Astrocyte (in vitro differentiated cells and primary cell): ENCODE measurements at regions not wholly inside any gene's neighbourhood (a gene's known extent, or its start where the extent isn't known, plus 50 kb on each side); places are given as distances from the start of the nearest gene placed in this dataset.
A peak's percentile ranks its signal among the peaks of the same experiment; 100 is the strongest.

Source experiments
- DNase-seq: peaks from one replicate; pipeline ENCODE4 v3.0.0-alpha.2; 2010; ENCODE audit warnings: low read depth
- FAIRE-seq: peaks from 2 replicates; lab custom pipeline; 2011; peaks lifted over from hg19 to GRCh38; lab: Jason Lieb, UNC
- H2AFZ ChIP-seq: 2 replicates; pipeline ENCODE4 v1.6.0; 2012; ENCODE audit warnings: low read depth, low read length, inconsistent platforms
- H3K27ac ChIP-seq: 2 replicates; pipeline ENCODE4 v1.5.1; 2011; ENCODE audit warnings: low read depth, low read length, inconsistent platforms
- H3K27me3 ChIP-seq: 2 replicates; pipeline ENCODE4 v1.6.0; 2011; ENCODE audit warnings: low read length, inconsistent platforms; ENCODE audit not compliant: insufficient read depth
- H3K36me3 ChIP-seq: 2 replicates; pipeline ENCODE4 v1.5.1; 2011; ENCODE audit warnings: low read length, inconsistent platforms; ENCODE audit not compliant: insufficient read depth
- H3K4me1 ChIP-seq: 2 replicates; pipeline ENCODE4 v1.5.1; 2011; ENCODE audit warnings: low read length, inconsistent platforms; ENCODE audit not compliant: insufficient read depth
- H3K4me2 ChIP-seq: 2 replicates; pipeline ENCODE4 v1.6.0; 2012; ENCODE audit warnings: low read length, inconsistent platforms
- H3K4me3 ChIP-seq: 2 replicates; pipeline ENCODE4 v1.5.1; 2011; ENCODE audit warnings: low read depth, mild to moderate bottlenecking, low read length, inconsistent platforms; ENCODE audit not compliant: insufficient read depth
- H3K79me2 ChIP-seq: 2 replicates; pipeline ENCODE4 v1.6.0; 2012; ENCODE audit warnings: mild to moderate bottlenecking, low read length, inconsistent platforms; ENCODE audit not compliant: insufficient read depth
- H3K9ac ChIP-seq: 2 replicates; pipeline ENCODE4 v1.6.0; 2012; ENCODE audit warnings: mild to moderate bottlenecking, low read length, inconsistent platforms
- H3K9me3 ChIP-seq: 2 replicates; pipeline ENCODE4 v1.5.1; 2012; ENCODE audit warnings: low read depth, mild to moderate bottlenecking, low read length, inconsistent platforms; ENCODE audit not compliant: insufficient read depth
- H4K20me1 ChIP-seq: 2 replicates; pipeline ENCODE4 v1.6.0; 2012; ENCODE audit warnings: low read length, inconsistent platforms; ENCODE audit not compliant: insufficient read depth
- H3K27ac Mint-ChIP-seq: one replicate; pipeline ENCODE4 v1.8.0; 2021; ENCODE audit warnings: mild to moderate bottlenecking, mixed read lengths; ENCODE audit not compliant: unreplicated experiment
- H3K27me3 Mint-ChIP-seq: one replicate; pipeline ENCODE4 v1.8.0; 2021; ENCODE audit warnings: low read depth, mixed read lengths; ENCODE audit not compliant: unreplicated experiment
- H3K36me3 Mint-ChIP-seq: one replicate; pipeline ENCODE4 v1.8.0; 2021; ENCODE audit warnings: low read depth, mixed read lengths; ENCODE audit not compliant: unreplicated experiment
- H3K4me1 Mint-ChIP-seq: one replicate; pipeline ENCODE4 v1.8.0; 2021; ENCODE audit warnings: low read depth, mixed read lengths; ENCODE audit not compliant: unreplicated experiment
- H3K4me3 Mint-ChIP-seq: one replicate; pipeline ENCODE4 v1.8.0; 2021; ENCODE audit warnings: mild to moderate bottlenecking, moderate library complexity, mixed read lengths; ENCODE audit not compliant: unreplicated experiment
- H3K9me3 Mint-ChIP-seq: one replicate; pipeline ENCODE4 v1.8.0; 2021; ENCODE audit warnings: mild to moderate bottlenecking, mixed read lengths; ENCODE audit not compliant: unreplicated experiment
- CTCF ChIP-seq: IDR thresholded peaks from 2 replicates; pipeline ENCODE4 v1.5.1; 2011; ENCODE audit warnings: low read depth, mild to moderate bottlenecking, inconsistent platforms, low read length, moderate library complexity; ENCODE audit not compliant: insufficient read depth
- EZH2 ChIP-seq: IDR thresholded peaks from 2 replicates; pipeline ENCODE4 v1.6.1; 2012; ENCODE audit warnings: mild to moderate bottlenecking, low read length, inconsistent platforms; ENCODE audit not compliant: insufficient read depth

- Mint-ChIP-seq H3K36me3 (no peaks in the 10 kb centered on the region), H3K4me1 (peaks cover 17% of the 10 kb centered on the region), H3K9me3 (peaks cover 4% of the 10 kb centered on the region), H3K27me3 (no peaks in the 10 kb centered on the region), H3K27ac (no peak overlapping the region), H3K4me3 (no peak overlapping the region)
- Histone ChIP-seq H3K27me3 (no peaks in the 10 kb centered on the region), H4K20me1 (no peaks in the 10 kb centered on the region), H3K4me1 (peaks cover 17% of the 10 kb centered on the region), H3K27ac (peak overlapping the region; percentile 24), H3K4me3 (no peak overlapping the region), H3K9me3 (no peaks in the 10 kb centered on the region), H2AFZ (no peak overlapping the region), H3K36me3 (no peaks in the 10 kb centered on the region), H3K79me2 (no peaks in the 10 kb centered on the region), H3K4me2 (no peak overlapping the region), H3K9ac (no peak overlapping the region)
- FAIRE-seq (peak; percentile 54), DNase-seq (peak; percentile 45)
- TF ChIP-seq EZH2 (no peak), CTCF (no peak)
These were observed 535.1 kb downstream of the BCKDHB start for GRCh38 chr6:80641591-80641990.

GRCh38 chr6:80640176-80640575 is 533.7 kb downstream of the BCKDHB start:
- peaks cover 17% of the 10 kb centered on the region for H3K4me1 Mint-ChIP-seq
- Histone ChIP-seq H3K27ac (no peak overlapping the region), H3K4me1 (peaks cover 17% of the 10 kb centered on the region), H4K20me1 (no peaks in the 10 kb centered on the region), H3K36me3 (no peaks in the 10 kb centered on the region), H3K9ac (no peak overlapping the region), H3K27me3 (no peaks in the 10 kb centered on the region), H3K9me3 (no peaks in the 10 kb centered on the region), H2AFZ (no peak overlapping the region), H3K4me3 (no peak overlapping the region), H3K79me2 (no peaks in the 10 kb centered on the region), H3K4me2 (no peak overlapping the region)
- FAIRE-seq (no peak), DNase-seq (no peak)
- H3K4me3 Mint-ChIP-seq = no peak overlapping the region
- no peak overlapping the region for H3K27ac Mint-ChIP-seq
- no peaks in the 10 kb centered on the region for H3K36me3 Mint-ChIP-seq
- H3K27me3 Mint-ChIP-seq = no peaks in the 10 kb centered on the region
- H3K9me3 Mint-ChIP-seq = peaks cover 4% of the 10 kb centered on the region
- TF ChIP-seq CTCF (no peak), EZH2 (no peak)

- peaks cover 17% of the 10 kb centered on the region for H3K4me1 Mint-ChIP-seq
- Histone ChIP-seq H3K9me3 (no peaks in the 10 kb centered on the region), H3K27ac (peak overlapping the region; percentile 83), H3K9ac (peak overlapping the region; percentile 64), H3K4me2 (peak overlapping the region; percentile 55), H2AFZ (peak overlapping the region; percentile 35), H3K4me3 (no peak overlapping the region), H3K4me1 (peaks cover 17% of the 10 kb centered on the region), H3K79me2 (no peaks in the 10 kb centered on the region), H4K20me1 (no peaks in the 10 kb centered on the region), H3K36me3 (no peaks in the 10 kb centered on the region), H3K27me3 (no peaks in the 10 kb centered on the region)
- no peak overlapping the region for H3K4me3 Mint-ChIP-seq
- no peaks in the 10 kb centered on the region for H3K27me3 Mint-ChIP-seq
- TF ChIP-seq CTCF (no peak), EZH2 (no peak)
- FAIRE-seq (no peak), DNase-seq (peak; percentile 75)
- H3K9me3 Mint-ChIP-seq = no peaks in the 10 kb centered on the region
- H3K27ac Mint-ChIP-seq = peak overlapping the region; percentile 88
- H3K36me3 Mint-ChIP-seq = no peaks in the 10 kb centered on the region
These were observed 532.7 kb downstream of the BCKDHB start for GRCh38 chr6:80639181-80639629.
